ENCODE measurements at regions not wholly inside any gene's neighbourhood (a gene's known extent, or its start where the extent isn't known, plus 50 kb on each side); places are given as distances from the start of the nearest gene placed in this dataset.

- TF ChIP-seq EZH2 (IDR thresholded peaks at IDR 0.05; ENCODE audit: low read length) (no peak), CTCF (optimal IDR thresholded peaks at IDR 0.05 in 1 of 3, IDR thresholded peaks at IDR 0.05 in 1 of 3, conservative IDR thresholded peaks at IDR 0.05 in 1 of 3; ENCODE audit: extremely low read depth in 1 of 3, insufficient read depth in 2 of 3, low read length in 3 of 3) (no peak)
Observed at GRCh38 chr5:103886826-103887225, 324.2 kb upstream of the NUDT12 start.
